OCI-LY1 (cell line): ENCODE measurements at regions not wholly inside any gene's neighbourhood (a gene's known extent, or its start where the extent isn't known, plus 50 kb on each side); places are given as distances from the start of the nearest gene placed in this dataset.

ENCODE experiments used
- H2AFZ ChIP-seq: fragments of 200-600 bp; sonication (generic), shearing (Covaris generic); 2 replicates; pipeline ENCODE4 v1.6.0; 2014; ENCODE audit warnings: antibody characterized with exemption, mild to moderate bottlenecking, low read length
- H3F3A ChIP-seq: fragments of 200-600 bp; sonication (generic), shearing (Covaris generic); 2 replicates; pipeline ENCODE4 v1.6.0; 2014; ENCODE audit warnings: mild to moderate bottlenecking, antibody characterized with exemption, low read length, moderate library complexity; ENCODE audit not compliant: insufficient read depth
- H3K27ac ChIP-seq: fragments of 200-600 bp; sonication (generic); 2 replicates; pipeline ENCODE4 v1.5.1; 2014; ENCODE audit warnings: low read length, mixed run types, mild to moderate bottlenecking, low read depth; ENCODE audit not compliant: poor library complexity, severe bottlenecking
- H3K27me3 ChIP-seq: fragments of 200-600 bp; sonication (generic); 2 replicates; pipeline ENCODE4 v1.6.0; 2014; ENCODE audit warnings: antibody characterized with exemption, mild to moderate bottlenecking, low read length, moderate library complexity; ENCODE audit not compliant: insufficient read depth
- H3K36me3 ChIP-seq: fragments of 200-600 bp; sonication (generic); 2 replicates; pipeline ENCODE4 v1.6.1; 2014; ENCODE audit warnings: mild to moderate bottlenecking, antibody characterized with exemption, low read length, moderate library complexity, mixed read lengths; ENCODE audit not compliant: insufficient read depth
- H3K4me1 ChIP-seq: fragments of 200-600 bp; sonication (generic); 2 replicates; pipeline ENCODE4 v1.5.1; 2014; ENCODE audit warnings: mild to moderate bottlenecking, low read length, moderate library complexity; ENCODE audit not compliant: insufficient read depth, severe bottlenecking
- H3K4me2 ChIP-seq: fragments of 200-600 bp; sonication (generic), shearing (Covaris generic); 2 replicates; pipeline ENCODE4 v1.6.1; 2014; ENCODE audit warnings: low read length
- H3K4me3 ChIP-seq: fragments of 200-600 bp; sonication (generic); 2 replicates; pipeline ENCODE4 v1.5.1; 2014; ENCODE audit warnings: low read length, low read depth, mild to moderate bottlenecking, mixed read lengths; ENCODE audit not compliant: poor library complexity, severe bottlenecking
- H3K79me2 ChIP-seq: fragments of 200-600 bp; shearing (Covaris generic); 2 replicates; pipeline ENCODE4 v1.6.1; 2016; ENCODE audit warnings: mixed run types, low read length, mixed read lengths; ENCODE audit not compliant: insufficient read depth
- H3K9ac ChIP-seq: fragments of 200-600 bp; sonication (generic), shearing (Covaris generic); 2 replicates; pipeline ENCODE4 v1.6.1; 2014; ENCODE audit warnings: mild to moderate bottlenecking, low read length, mixed read lengths
- H3K9me2 ChIP-seq: fragments of 200-600 bp; sonication (generic), shearing (Covaris generic); 2 replicates; pipeline ENCODE4 v1.6.1; 2014; ENCODE audit warnings: low read depth, mild to moderate bottlenecking, low read length, mixed read lengths
- H3K9me3 ChIP-seq: fragments of 200-600 bp; shearing (Covaris generic); 2 replicates; pipeline ENCODE4 v1.6.1; 2014; ENCODE audit warnings: low read length, mixed read lengths
- H4K20me1 ChIP-seq: fragments of 200-600 bp; sonication (generic), shearing (Covaris generic); 2 replicates; pipeline ENCODE4 v1.6.0; 2016; ENCODE audit warnings: mild to moderate bottlenecking, low read length; ENCODE audit not compliant: insufficient read depth
- EZH2 ChIP-seq: fragments of 200-600 bp; sonication (generic), shearing (Covaris generic); IDR thresholded peaks from 2 replicates; pipeline ENCODE4 v1.8.0; 2017; ENCODE audit warnings: borderline replicate concordance, mixed run types, mild to moderate bottlenecking, antibody characterized with exemption, low read length, moderate library complexity, mixed read lengths
- TF ChIP-seq, protein P1 (sequence below): fragments of 200-600 bp; sonication (generic), shearing (Covaris generic); IDR thresholded peaks from 2 replicates; pipeline ENCODE4 v1.5.1; 2017; ENCODE audit warnings: mild to moderate bottlenecking, antibody characterized with exemption, low read length, moderate library complexity, mixed read lengths

DNA sequence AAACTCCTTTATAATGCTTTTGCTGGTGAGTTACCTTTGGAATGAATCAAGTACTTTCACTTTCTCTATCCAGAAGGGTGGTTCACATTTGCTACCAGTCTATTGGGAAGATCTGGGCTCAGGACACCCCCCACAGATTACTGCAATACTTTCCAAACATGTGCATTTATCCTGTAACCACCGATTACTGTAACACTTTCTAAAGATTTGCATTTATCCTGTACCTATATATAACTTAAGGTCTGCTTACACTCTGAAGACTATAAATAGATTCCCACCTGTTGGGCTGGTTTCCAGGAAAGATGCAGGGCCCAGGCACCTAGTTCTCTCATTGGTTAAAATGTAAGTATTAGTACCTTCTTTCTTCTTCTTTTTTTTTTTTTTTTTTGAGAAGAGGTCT lies 113.0 kb upstream of the NEDD4L start:
- Histone ChIP-seq H3K36me3 (no peaks in the 10 kb centered on the region), H3K79me2 (no peaks in the 10 kb centered on the region), H3K4me3 (no peak overlapping the region), H3K27me3 (no peaks in the 10 kb centered on the region), H3K4me2 (no peak overlapping the region), H3K9me3 (no peaks in the 10 kb centered on the region), H4K20me1 (no peaks in the 10 kb centered on the region), H3K4me1 (no peaks in the 10 kb centered on the region), H3K27ac (no peak overlapping the region), H3F3A (no peaks in the 10 kb centered on the region), H3K9ac (no peak overlapping the region), H3K9me2 (no peaks in the 10 kb centered on the region), H2AFZ (no peak overlapping the region)
- TF ChIP-seq EZH2, result no peak
- TF ChIP-seq, protein P1, sequence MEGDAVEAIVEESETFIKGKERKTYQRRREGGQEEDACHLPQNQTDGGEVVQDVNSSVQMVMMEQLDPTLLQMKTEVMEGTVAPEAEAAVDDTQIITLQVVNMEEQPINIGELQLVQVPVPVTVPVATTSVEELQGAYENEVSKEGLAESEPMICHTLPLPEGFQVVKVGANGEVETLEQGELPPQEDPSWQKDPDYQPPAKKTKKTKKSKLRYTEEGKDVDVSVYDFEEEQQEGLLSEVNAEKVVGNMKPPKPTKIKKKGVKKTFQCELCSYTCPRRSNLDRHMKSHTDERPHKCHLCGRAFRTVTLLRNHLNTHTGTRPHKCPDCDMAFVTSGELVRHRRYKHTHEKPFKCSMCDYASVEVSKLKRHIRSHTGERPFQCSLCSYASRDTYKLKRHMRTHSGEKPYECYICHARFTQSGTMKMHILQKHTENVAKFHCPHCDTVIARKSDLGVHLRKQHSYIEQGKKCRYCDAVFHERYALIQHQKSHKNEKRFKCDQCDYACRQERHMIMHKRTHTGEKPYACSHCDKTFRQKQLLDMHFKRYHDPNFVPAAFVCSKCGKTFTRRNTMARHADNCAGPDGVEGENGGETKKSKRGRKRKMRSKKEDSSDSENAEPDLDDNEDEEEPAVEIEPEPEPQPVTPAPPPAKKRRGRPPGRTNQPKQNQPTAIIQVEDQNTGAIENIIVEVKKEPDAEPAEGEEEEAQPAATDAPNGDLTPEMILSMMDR, result no peak

DNA sequence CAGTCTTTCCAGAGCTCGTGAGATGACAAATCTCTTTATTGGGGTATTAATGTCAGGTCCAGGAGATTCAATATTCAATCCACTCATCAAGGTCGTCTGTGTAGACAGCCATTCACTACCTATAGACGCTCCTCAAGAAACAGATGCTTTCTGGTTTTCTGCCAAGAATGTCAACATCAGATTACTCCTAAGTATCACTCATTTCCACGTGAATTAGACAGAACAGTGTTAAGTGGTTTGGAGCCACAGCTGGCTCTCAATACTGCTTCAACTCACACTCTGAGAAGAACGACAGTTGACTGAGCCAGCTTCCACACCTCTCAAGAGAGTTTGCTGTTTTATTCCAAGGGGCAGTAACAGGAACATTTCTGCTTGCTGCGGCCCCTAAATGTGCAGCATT lies 113.5 kb upstream of the NEDD4L start:
- no peaks in the 10 kb centered on the region for H3K9me2 ChIP-seq
- no peak overlapping the region for H3K27ac ChIP-seq
- H3K9ac ChIP-seq, result no peak overlapping the region
- no peaks in the 10 kb centered on the region for H3F3A ChIP-seq
- no peaks in the 10 kb centered on the region for H3K4me1 ChIP-seq
- no peaks in the 10 kb centered on the region for H3K27me3 ChIP-seq
- no peaks in the 10 kb centered on the region for H3K9me3 ChIP-seq
- no peaks in the 10 kb centered on the region for H4K20me1 ChIP-seq
- H3K79me2 ChIP-seq, result no peaks in the 10 kb centered on the region
- no peak overlapping the region for H3K4me3 ChIP-seq
- H2AFZ ChIP-seq, result no peak overlapping the region
- H3K4me2 ChIP-seq, result no peak overlapping the region
- no peaks in the 10 kb centered on the region for H3K36me3 ChIP-seq
- TF ChIP-seq EZH2, result no peak
- TF ChIP-seq, protein P1, result no peak

GRCh38 chr18:57929922-57930321 lies 114.1 kb upstream of the NEDD4L start:
- Histone ChIP-seq H3K79me2 (no peaks in the 10 kb centered on the region), H3K4me2 (no peak overlapping the region), H3K27ac (no peak overlapping the region), H2AFZ (no peak overlapping the region), H3K9me3 (no peaks in the 10 kb centered on the region), H3K4me3 (no peak overlapping the region), H4K20me1 (no peaks in the 10 kb centered on the region), H3F3A (no peaks in the 10 kb centered on the region), H3K9ac (no peak overlapping the region), H3K9me2 (no peaks in the 10 kb centered on the region), H3K36me3 (no peaks in the 10 kb centered on the region), H3K4me1 (no peaks in the 10 kb centered on the region), H3K27me3 (no peaks in the 10 kb centered on the region)
- TF ChIP-seq, protein P1, result no peak
- TF ChIP-seq EZH2, result no peak
